ENCODE measurements at regions not wholly inside any gene's neighbourhood (a gene's known extent, or its start where the extent isn't known, plus 50 kb on each side); places are given as distances from the start of the nearest gene placed in this dataset.
"Not testable (repeated sequence)": the region's sequence is repeated elsewhere in the genome, so short reads cannot be mapped to it uniquely, and the experiment has no call there.

DNA sequence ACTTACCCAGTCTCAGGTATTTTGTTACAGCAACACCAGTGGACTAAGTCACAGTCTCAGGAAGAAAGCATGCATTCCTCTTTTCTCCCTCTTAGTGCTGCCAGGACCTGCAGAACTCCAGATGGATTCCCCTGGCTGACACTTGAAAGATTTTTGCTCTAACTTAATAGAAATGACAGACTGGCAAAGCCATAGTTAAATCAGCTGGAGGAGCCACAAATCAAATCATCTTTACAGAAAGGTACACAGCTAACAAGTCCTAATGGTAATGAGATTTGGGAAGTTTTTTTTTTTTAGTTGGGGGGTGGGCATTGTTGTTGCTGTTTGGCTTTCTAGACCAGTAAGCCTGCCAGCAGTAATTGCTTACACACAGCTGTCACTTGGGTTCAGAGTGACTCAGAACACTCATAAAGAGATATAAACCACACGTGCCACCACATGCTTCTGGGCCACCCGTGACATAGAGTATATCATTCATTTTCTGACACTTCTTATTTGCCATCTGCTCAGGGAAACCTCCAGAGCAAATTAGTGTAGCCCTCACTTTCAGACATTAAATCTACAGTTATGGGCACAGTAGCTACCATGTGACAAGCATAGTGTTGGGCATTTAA lies 72.4 kb downstream of the FH start:
- H3K4me3 ChIP-seq = no peak overlapping the region

GRCh38 chr1:241444836-241445235 lies 74.7 kb downstream of the FH start:
- Histone ChIP-seq H3K27ac (no peak overlapping the region), H3K9me3 (no peaks in the 10 kb centered on the region), H3K36me3 (no peaks in the 10 kb centered on the region), H3K27me3 (no peaks in the 10 kb centered on the region), H3K4me3 (no peak overlapping the region), H3K4me1 (no peaks in the 10 kb centered on the region)
- no peak for DNase-seq (ENCODE audit: low spot score)
- TF ChIP-seq CTCF (IDR thresholded peaks at IDR 0.05) = no peak

More for the DNA sequence above, 72.4 kb downstream of the FH start:
- Histone ChIP-seq H3K4me1 (no peaks in the 10 kb centered on the region), H3K27me3 (no peaks in the 10 kb centered on the region), H3K27ac (no peak overlapping the region), H3K36me3 (no peaks in the 10 kb centered on the region), H3K9me3 (no peaks in the 10 kb centered on the region)
- DNase-seq (ENCODE audit: low spot score) = no peak
- no peak for TF ChIP-seq CTCF (IDR thresholded peaks at IDR 0.05)

- Histone ChIP-seq H3K9me3 (no peaks in the 10 kb centered on the region), H3K4me3 (no peak overlapping the region), H3K27me3 (no peaks in the 10 kb centered on the region), H3K36me3 (no peaks in the 10 kb centered on the region), H3K4me1 (no peaks in the 10 kb centered on the region), H3K27ac (no peak overlapping the region)
- TF ChIP-seq CTCF (IDR thresholded peaks at IDR 0.05) = no peak
- no peak for DNase-seq (ENCODE audit: low spot score)
Observed at GRCh38 chr1:241443561-241443960, 76.0 kb downstream of the FH start.

DNA sequence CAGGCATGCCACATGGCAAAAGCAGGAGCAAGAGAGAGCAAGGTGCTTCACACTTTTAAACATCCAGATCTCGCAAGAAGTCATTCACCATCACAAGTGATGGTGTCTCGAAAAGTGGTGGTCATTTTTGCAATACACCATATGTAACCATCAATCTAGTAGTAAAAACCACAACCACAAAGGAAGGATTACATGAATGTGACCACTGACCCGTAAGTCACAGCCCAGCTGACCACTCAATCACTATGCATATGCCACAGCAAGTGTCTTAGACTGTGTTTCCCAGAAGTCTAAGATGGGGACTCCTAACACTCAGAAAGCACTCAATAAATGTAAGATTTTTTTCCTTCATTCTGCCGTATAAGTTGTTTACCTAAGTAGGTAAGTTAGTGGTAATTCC lies 76.9 kb downstream of the FH start:
- no peak for TF ChIP-seq CTCF (IDR thresholded peaks at IDR 0.05)
- no peak for DNase-seq (ENCODE audit: low spot score)

DNA sequence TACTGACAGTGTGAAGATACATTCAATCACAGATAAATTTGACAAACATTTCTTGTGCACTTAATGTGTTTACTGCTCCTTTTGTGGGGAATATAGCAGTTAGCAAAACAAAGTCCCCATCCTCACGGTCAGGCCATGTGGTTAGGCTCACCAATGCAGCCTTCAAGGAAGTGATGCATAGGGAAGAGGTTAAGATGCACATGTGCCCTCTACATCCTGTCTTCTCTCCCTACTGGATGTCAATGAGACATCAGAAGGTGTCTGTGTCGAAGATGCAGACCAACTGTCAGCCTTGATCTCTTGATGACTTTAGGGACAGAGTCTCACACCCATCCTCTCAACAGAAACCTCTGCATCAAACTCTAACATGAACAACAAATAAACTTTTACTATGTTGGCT lies 78.7 kb downstream of the FH start:
- TF ChIP-seq CTCF (IDR thresholded peaks at IDR 0.05) = no peak
- no peaks in the 10 kb centered on the region for H3K36me3 ChIP-seq

More for the DNA sequence above, 76.9 kb downstream of the FH start:
- Histone ChIP-seq H3K27me3 (no peaks in the 10 kb centered on the region), H3K4me1 (no peaks in the 10 kb centered on the region), H3K36me3 (no peaks in the 10 kb centered on the region), H3K27ac (no peak overlapping the region), H3K9me3 (no peaks in the 10 kb centered on the region), H3K4me3 (no peak overlapping the region)

GRCh38 chr1:241438686-241439085 lies 80.9 kb downstream of the FH start:
- not testable (repeated sequence) for H3K4me1 ChIP-seq; H3K9me3 ChIP-seq; H3K36me3 ChIP-seq; H3K27me3 ChIP-seq; H3K4me3 ChIP-seq; DNase-seq (ENCODE audit: low spot score); H3K27ac ChIP-seq

More for the DNA sequence above, 78.7 kb downstream of the FH start:
- Histone ChIP-seq H3K27me3 (no peaks in the 10 kb centered on the region), H3K27ac (no peak overlapping the region), H3K4me1 (no peaks in the 10 kb centered on the region), H3K9me3 (no peaks in the 10 kb centered on the region), H3K4me3 (no peak overlapping the region)
- DNase-seq (ENCODE audit: low spot score) = no peak
